Cardiac fibroblast (primary cell): ENCODE measurements at regions not wholly inside any gene's neighbourhood (a gene's known extent, or its start where the extent isn't known, plus 50 kb on each side); places are given as distances from the start of the nearest gene placed in this dataset.

ENCODE experiments used
- DNase-seq, 2 donors: peaks; one replicate each; pipeline versions ENCODE4 v3.0.0 to v3.0.0-alpha.2; 2010; ENCODE audit warnings: low read depth in 2 of 2
- H3K4me3 ChIP-seq, 2 donors: replicated peaks in 1 of 2; 1 replicate in 1 of 2; 2 replicates in 1 of 2; pipeline ENCODE4 v1.5.1; 2011; ENCODE audit warnings: low read depth in 2 of 2, low read length in 2 of 2, mild to moderate bottlenecking in 2 of 2, moderate library complexity in 1 of 2
- CTCF ChIP-seq: IDR thresholded peaks from one replicate; pipeline ENCODE4 v1.5.1; 2011; ENCODE audit warnings: low read depth, mild to moderate bottlenecking, low read length, inconsistent platforms

- no peak overlapping the region for H3K4me3 ChIP-seq
- DNase-seq, result no peak
- TF ChIP-seq CTCF, result no peak
Observed at GRCh38 chr22:48554893-48555572, 1272.6 kb downstream of the BRD1 start.

- TF ChIP-seq CTCF, result no peak
- H3K4me3 ChIP-seq, result no peak overlapping the region
- no peak for DNase-seq
Observed at GRCh38 chr22:48553694-48554308, 1273.9 kb downstream of the BRD1 start.

GRCh38 chr22:48553119-48553518 lies 1274.6 kb downstream of the BRD1 start:
- DNase-seq, result no peak
- TF ChIP-seq CTCF, result no peak
- H3K4me3 ChIP-seq, result no peak overlapping the region

GRCh38 chr22:48551716-48552268 lies 1275.9 kb downstream of the BRD1 start:
- no peak overlapping the region for H3K4me3 ChIP-seq
- no peak for DNase-seq
- TF ChIP-seq CTCF, result no peak

GRCh38 chr22:48551061-48551460 lies 1276.6 kb downstream of the BRD1 start:
- H3K4me3 ChIP-seq, result no peak overlapping the region
- no peak for TF ChIP-seq CTCF
- no peak for DNase-seq

- DNase-seq, result no peak
- no peak overlapping the region for H3K4me3 ChIP-seq
- TF ChIP-seq CTCF, result no peak
Observed at GRCh38 chr22:48548391-48548790, 1279.3 kb downstream of the BRD1 start.
